DOHH2 (cell line): ENCODE measurements at regions not wholly inside any gene's neighbourhood (a gene's known extent, or its start where the extent isn't known, plus 50 kb on each side); places are given as distances from the start of the nearest gene placed in this dataset.

Experiments used
- H3F3A ChIP-seq: fragments of 200-600 bp; sonication (generic), shearing (Covaris generic); 2 replicates; pipeline ENCODE4 v1.6.0; 2016; ENCODE audit warnings: antibody characterized with exemption, mild to moderate bottlenecking; ENCODE audit not compliant: control insufficient read depth, insufficient read depth
- H3K27ac ChIP-seq: fragments of 200-600 bp; sonication (generic); 2 replicates; pipeline ENCODE4 v1.5.1; 2014; ENCODE audit warnings: low read depth, mild to moderate bottlenecking, low read length, moderate library complexity
- H3K27me3 ChIP-seq: fragments of 200-600 bp; sonication (generic); 2 replicates; pipeline ENCODE4 v1.6.1; 2014; ENCODE audit warnings: mild to moderate bottlenecking, low read length, mixed read lengths; ENCODE audit not compliant: control insufficient read depth
- H3K36me3 ChIP-seq: fragments of 200-600 bp; sonication (generic); 2 replicates; pipeline ENCODE4 v1.6.1; 2014; ENCODE audit warnings: mild to moderate bottlenecking, low read length, moderate library complexity, mixed read lengths; ENCODE audit not compliant: control insufficient read depth
- H3K4me1 ChIP-seq: fragments of 200-600 bp; sonication (generic); 2 replicates; pipeline ENCODE4 v1.6.1; 2014; ENCODE audit warnings: mild to moderate bottlenecking, low read length, mixed read lengths; ENCODE audit not compliant: control insufficient read depth
- H3K4me2 ChIP-seq: fragments of 200-600 bp; sonication (generic); 2 replicates; pipeline ENCODE4 v1.6.0; 2014; ENCODE audit warnings: mild to moderate bottlenecking, low read length, moderate library complexity
- H3K4me3 ChIP-seq: fragments of 200-600 bp; sonication (generic); 2 replicates; pipeline ENCODE4 v1.5.1; 2014; ENCODE audit warnings: mild to moderate bottlenecking, low read length, mixed read lengths
- H3K79me2 ChIP-seq: fragments of 200-600 bp; sonication (generic); 2 replicates; pipeline ENCODE4 v1.6.1; 2014; ENCODE audit warnings: mild to moderate bottlenecking, low read length, mixed read lengths; ENCODE audit not compliant: control insufficient read depth
- H3K9me2 ChIP-seq: fragments of 200-600 bp; sonication (generic); replicated peaks from 2 replicates; pipeline ENCODE4 v1.6.1; 2014; ENCODE audit warnings: mild to moderate bottlenecking, low read length, mixed read lengths; ENCODE audit not compliant: control insufficient read depth
- H3K9me3 ChIP-seq: fragments of 200-600 bp; sonication (generic); 2 replicates; pipeline ENCODE4 v1.6.1; 2014; ENCODE audit warnings: antibody characterized with exemption, low read length, mixed read lengths; ENCODE audit not compliant: control insufficient read depth, insufficient read depth
- H4K20me1 ChIP-seq: fragments of 200-600 bp; sonication (generic); 2 replicates; pipeline ENCODE4 v1.6.0; 2014; ENCODE audit warnings: low read depth, mild to moderate bottlenecking, antibody characterized with exemption, low read length, moderate library complexity; ENCODE audit not compliant: control insufficient read depth, insufficient read depth
- EZH2phosphoT487 ChIP-seq: fragments of 200-600 bp; sonication (generic); IDR thresholded peaks from 2 replicates; pipeline ENCODE4 v1.6.1; 2017; ENCODE audit warnings: borderline replicate concordance, mild to moderate bottlenecking, antibody characterized with exemption, low read length, moderate library complexity, mixed read lengths
- TF ChIP-seq, protein P1 (sequence below): fragments of 200-600 bp; sonication (generic); IDR thresholded peaks from one replicate; pipeline ENCODE4 v1.5.1; 2014; ENCODE audit warnings: antibody characterized with exemption, mild to moderate bottlenecking, low read depth, low read length; ENCODE audit not compliant: poor library complexity, severe bottlenecking

DNA sequence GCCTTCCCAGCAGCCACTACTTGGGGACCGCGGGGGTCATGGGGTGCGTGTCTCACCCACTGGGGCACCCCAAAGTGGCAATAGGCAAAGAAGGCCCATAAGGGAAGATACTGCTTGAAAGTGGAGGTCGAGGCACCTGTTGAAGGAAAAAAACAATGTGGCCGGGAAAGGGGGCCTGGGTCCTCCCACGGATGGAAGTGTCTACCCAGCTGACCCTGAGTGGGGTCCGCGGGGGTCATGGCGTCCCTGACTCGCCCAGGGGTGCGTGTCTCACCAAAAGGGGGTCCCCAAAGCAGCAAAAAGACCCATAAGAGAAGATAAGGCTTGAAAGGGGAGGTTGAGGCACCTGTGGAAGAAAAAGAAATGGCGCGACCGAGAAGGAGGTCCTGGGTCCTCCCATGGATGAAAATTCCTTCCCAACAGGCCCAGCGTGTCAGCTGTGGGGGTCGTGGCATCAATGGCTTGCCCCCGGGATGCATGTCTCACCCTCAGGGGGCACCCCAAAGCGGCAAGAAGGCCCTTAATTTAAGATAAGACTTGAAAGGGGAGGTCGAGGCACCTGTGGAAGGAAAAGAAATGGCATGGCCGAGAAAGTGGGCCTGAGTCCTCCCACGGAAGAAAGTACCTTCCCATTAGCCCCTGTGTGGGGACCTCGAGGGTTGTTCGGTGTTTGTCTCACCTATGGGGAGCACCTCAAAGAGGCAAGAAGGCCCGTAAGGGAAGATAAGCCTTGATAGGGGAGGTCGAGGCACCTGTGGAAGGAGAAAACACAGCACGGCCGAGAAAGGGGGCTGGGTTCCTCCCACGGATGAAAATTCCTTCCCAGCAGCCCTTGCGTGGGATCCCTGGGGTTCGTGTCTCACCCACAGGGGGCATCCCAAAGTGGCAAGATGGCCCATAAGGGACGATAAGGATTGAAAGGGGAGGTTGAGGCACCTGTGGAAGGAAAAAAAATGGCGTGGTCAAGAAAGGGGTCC lies 266.0 kb downstream of the ALG10 start:
- H3K36me3 ChIP-seq, result no peaks in the 10 kb centered on the region
- no peak overlapping the region for H3K4me3 ChIP-seq
- H4K20me1 ChIP-seq, result no peaks in the 10 kb centered on the region
- no peaks in the 10 kb centered on the region for H3F3A ChIP-seq
- no peaks in the 10 kb centered on the region for H3K4me1 ChIP-seq
- no peak overlapping the region for H3K27ac ChIP-seq
- H3K79me2 ChIP-seq, result no peaks in the 10 kb centered on the region
- no peak for TF ChIP-seq EZH2phosphoT487
- TF ChIP-seq, protein P1, sequence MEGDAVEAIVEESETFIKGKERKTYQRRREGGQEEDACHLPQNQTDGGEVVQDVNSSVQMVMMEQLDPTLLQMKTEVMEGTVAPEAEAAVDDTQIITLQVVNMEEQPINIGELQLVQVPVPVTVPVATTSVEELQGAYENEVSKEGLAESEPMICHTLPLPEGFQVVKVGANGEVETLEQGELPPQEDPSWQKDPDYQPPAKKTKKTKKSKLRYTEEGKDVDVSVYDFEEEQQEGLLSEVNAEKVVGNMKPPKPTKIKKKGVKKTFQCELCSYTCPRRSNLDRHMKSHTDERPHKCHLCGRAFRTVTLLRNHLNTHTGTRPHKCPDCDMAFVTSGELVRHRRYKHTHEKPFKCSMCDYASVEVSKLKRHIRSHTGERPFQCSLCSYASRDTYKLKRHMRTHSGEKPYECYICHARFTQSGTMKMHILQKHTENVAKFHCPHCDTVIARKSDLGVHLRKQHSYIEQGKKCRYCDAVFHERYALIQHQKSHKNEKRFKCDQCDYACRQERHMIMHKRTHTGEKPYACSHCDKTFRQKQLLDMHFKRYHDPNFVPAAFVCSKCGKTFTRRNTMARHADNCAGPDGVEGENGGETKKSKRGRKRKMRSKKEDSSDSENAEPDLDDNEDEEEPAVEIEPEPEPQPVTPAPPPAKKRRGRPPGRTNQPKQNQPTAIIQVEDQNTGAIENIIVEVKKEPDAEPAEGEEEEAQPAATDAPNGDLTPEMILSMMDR, result no peak
- H3K9me3 ChIP-seq, result peaks cover 25% of the 10 kb centered on the region; the same call in 1 of the 2 replicates
- no peaks in the 10 kb centered on the region for H3K9me2 ChIP-seq
- H3K4me2 ChIP-seq, result no peak overlapping the region
- H3K27me3 ChIP-seq, result no peaks in the 10 kb centered on the region

DNA sequence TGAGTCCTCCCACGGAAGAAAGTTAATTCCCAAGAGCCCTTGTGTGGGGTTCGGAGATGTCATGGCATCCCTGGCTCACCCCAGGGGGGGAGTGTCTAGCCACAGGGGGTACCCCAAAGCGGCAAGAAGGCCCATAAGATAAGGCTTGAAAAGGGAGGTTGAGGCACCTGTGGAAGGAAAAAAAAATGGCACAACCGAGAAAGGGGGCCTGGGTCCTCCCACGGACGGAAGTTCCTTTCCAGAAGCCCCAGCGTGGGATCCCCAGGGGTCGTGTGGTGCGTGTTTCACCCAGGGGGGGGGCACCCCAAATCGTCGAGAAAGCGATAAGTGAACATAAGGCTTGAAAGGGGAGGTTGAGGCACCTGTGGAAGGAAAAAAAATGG lies 266.7 kb downstream of the ALG10 start:
- H3K9me2 ChIP-seq, result no peaks in the 10 kb centered on the region
- no peak overlapping the region for H3K4me2 ChIP-seq
- H3K27ac ChIP-seq, result no peak overlapping the region
- no peaks in the 10 kb centered on the region for H3K79me2 ChIP-seq
- H3K9me3 ChIP-seq, result peaks cover 31% of the 10 kb centered on the region; the same call in 1 of the 2 replicates
- H3F3A ChIP-seq, result no peaks in the 10 kb centered on the region
- no peaks in the 10 kb centered on the region for H4K20me1 ChIP-seq
- TF ChIP-seq, protein P1, result no peak
- TF ChIP-seq EZH2phosphoT487, result no peak
- no peaks in the 10 kb centered on the region for H3K27me3 ChIP-seq
- H3K36me3 ChIP-seq, result no peaks in the 10 kb centered on the region
- H3K4me3 ChIP-seq, result no peak overlapping the region
- H3K4me1 ChIP-seq, result no peaks in the 10 kb centered on the region

DNA sequence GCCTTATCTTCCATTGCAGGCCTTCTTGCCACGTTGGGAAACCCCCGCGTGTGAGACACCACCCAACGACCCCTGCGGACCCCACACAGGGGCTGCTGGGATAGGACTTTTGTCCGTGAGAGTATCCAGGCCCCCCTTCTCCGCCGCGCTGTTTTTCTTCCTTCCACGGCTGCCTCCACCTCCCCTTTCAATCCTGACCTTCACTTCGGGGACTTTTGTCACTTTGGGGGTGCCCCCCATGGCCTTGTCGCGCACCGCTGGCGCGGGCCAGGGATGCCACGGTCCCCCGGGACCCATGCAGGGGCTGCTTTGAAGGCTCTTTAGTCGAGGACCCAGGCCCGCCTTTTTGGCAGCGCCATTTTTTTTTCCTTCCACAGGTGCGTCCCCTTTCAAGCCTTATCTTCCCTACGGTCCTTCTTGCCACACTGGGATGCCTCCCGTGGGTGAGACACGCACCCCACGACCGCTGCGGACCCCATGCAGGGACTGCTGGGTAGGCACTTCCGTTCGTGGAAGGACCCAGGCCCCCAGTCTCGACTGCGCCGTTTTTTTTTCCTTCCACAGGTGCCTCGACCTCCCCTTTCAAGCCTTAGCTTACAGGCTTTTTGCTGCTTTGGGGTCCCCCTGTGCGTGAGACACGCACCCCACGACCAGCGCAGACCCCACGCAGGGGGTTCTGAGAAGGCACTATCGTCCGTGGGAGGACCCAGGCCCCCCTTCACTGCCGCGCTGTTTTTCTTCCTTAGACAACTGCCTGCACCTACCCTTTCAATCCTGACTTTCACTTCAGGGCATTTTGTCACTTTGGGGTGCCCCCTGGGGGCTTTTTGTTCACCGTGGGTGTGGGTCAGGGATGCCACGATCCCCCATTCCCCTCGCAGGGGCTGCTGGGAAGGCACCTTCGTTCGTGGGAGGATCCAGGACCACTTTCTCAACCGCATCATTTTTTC lies 267.4 kb downstream of the ALG10 start:
- no peaks in the 10 kb centered on the region for H3K4me1 ChIP-seq
- H3K27ac ChIP-seq, result no peak overlapping the region
- no peak for TF ChIP-seq EZH2phosphoT487
- TF ChIP-seq, protein P1, result no peak
- no peaks in the 10 kb centered on the region for H3K27me3 ChIP-seq
- H3K4me3 ChIP-seq, result no peak overlapping the region
- no peak overlapping the region for H3K4me2 ChIP-seq
- H3K36me3 ChIP-seq, result no peaks in the 10 kb centered on the region
- H3F3A ChIP-seq, result no peaks in the 10 kb centered on the region
- no peaks in the 10 kb centered on the region for H4K20me1 ChIP-seq
- H3K9me2 ChIP-seq, result no peaks in the 10 kb centered on the region
- H3K79me2 ChIP-seq, result no peaks in the 10 kb centered on the region
- peaks cover 38% of the 10 kb centered on the region; the same call in 1 of the 2 replicates for H3K9me3 ChIP-seq
